ENCODE measurements at regions not wholly inside any gene's neighbourhood (a gene's known extent, or its start where the extent isn't known, plus 50 kb on each side); places are given as distances from the start of the nearest gene placed in this dataset.

DNA sequence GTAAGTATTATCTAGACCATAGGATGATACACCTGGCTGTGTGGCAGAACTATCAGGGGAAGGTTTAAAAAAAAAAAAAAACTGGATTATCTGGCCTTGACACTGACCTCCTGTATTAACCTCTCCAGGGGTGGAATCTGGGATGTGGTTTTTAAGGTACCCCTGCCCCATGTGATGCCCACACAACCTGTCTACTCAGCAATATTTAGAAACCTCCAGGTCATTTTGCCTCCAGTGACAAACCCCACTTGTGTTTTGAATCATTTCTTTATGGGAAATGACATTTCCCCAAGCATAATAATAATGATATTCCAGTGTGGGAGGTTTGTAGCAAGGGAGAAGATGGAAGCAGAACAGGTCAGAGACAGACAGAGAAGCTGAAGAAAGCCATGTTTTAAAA lies 179.1 kb downstream of the RSL24D1 start:
- no peak for DNase-seq

DNA sequence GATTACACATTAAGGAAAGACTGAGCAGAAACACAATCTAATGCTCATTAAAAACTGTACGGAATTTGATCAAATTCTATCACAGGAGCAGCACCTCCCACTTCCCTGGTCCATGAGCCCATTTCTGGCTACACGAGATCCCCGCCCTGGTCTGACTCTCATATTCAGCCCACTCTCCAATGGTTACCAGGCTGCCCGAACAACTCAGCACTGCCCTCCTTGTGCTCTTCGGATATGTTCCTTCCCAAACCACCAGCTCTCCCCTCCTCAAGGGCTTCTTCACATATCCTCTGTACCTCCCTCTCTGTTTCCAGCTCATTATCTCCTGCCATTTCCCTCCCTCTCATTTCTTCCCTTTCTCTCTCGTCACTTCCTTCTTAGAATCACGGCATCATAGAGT lies 180.5 kb downstream of the RSL24D1 start:
- DNase-seq, result no peak

DNA sequence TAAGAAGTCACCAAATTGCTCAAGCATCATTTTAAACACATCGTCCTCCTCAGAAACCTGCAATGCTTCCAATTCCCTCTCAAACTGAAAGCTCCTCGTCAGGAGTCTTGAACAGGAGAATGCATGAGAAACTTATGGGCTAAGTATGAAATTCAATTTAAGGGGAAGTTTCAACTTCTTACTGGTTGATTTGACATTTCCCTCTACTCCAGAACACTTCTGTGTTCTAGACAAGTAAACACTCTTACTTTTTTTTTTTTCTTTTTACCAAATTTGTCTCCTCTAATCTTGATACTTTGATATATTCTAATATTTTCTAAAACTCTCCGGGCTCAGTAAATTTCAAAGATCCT lies 181.7 kb downstream of the RSL24D1 start:
- DNase-seq, result no peak

DNA sequence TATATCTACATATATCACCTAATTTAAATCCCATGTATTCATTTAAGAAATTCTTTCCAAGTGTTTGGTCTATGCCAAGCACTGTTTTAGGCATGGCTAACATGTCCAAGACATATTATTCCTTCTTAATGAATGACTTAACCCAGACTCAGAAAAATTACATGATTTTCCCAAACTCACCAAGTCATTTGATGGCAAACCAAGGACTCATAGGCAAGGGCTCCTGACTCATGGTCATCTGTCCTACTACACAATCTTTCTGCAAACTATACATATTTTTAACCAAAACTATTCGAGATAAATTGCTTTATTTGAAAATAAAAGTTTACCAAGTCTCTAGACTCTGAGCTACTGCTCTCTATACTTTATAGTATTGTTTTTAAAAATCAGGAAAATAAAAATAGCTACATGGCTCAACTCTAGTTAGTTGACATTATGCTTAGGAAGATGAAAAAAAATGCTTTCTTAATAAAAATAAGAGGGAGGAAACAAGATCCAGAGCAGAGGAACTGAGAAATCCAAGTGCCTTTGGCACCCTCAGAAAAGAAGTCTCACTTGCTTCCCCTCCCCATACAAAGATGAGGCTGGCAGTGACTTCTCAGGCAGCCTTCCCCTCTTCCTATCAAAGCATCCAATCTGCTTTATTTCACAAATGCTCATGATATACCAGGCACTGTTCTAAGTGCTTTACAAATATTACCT lies 182.2 kb downstream of the RSL24D1 start:
- no peak for DNase-seq

DNA sequence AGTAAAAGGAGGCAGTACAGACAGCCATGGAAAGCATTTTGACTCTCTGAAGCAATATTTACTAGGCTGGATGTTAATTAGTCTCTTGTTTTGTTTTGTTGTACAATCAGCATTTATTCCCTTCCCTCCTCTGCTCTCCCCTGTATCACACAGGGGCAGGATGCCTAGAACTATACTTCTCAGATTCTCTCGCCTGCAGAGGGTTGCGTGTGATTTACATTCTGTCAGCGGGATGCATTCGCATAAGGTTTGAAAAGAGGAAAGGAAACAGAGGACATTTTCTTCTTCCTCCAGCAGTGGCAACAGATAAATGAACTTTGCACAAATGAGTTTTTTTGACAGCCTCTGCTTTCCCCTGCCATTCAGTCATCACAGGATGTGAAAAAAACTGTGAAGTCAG lies 188.3 kb downstream of the RSL24D1 start:
- no peak for DNase-seq

DNA sequence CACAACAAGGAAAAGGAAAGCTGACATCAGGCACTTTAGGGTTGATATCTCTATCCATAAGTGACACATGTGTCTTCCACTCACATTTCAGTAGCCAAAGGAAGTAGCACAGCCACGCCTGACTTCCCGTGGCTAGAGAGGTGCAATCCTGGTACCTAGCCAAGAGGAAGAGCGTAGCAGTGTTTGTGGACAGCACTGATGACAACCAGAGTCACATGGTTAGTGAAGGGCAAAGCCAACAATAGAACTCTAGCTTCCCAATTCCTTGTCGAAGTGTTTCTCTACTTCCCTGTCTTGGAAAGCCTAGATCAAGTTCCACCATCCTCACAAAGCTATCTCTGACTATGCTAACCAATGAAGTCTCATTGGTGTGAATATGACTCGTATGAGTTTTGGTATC lies 189.2 kb downstream of the RSL24D1 start:
- no peak for DNase-seq

DNA sequence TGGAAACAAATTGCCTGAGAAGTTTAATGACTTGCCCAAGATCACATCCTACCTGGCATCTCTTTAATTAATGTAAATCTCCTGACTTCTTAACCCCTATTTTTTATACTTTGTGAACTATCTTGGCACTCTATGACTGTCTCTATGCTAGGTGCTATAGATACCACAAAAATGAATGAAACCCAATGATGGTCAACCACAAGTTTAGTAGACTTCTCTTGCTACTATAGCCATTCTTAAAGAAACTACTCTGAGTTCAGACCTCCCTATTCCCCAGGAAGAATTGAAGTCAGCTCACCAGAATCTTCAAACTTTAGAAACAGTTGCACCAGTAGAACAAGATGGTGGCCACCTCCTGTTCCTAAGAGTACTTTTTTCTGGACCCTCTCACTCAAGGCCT lies 191.1 kb downstream of the RSL24D1 start:
- DNase-seq, result no peak

DNA sequence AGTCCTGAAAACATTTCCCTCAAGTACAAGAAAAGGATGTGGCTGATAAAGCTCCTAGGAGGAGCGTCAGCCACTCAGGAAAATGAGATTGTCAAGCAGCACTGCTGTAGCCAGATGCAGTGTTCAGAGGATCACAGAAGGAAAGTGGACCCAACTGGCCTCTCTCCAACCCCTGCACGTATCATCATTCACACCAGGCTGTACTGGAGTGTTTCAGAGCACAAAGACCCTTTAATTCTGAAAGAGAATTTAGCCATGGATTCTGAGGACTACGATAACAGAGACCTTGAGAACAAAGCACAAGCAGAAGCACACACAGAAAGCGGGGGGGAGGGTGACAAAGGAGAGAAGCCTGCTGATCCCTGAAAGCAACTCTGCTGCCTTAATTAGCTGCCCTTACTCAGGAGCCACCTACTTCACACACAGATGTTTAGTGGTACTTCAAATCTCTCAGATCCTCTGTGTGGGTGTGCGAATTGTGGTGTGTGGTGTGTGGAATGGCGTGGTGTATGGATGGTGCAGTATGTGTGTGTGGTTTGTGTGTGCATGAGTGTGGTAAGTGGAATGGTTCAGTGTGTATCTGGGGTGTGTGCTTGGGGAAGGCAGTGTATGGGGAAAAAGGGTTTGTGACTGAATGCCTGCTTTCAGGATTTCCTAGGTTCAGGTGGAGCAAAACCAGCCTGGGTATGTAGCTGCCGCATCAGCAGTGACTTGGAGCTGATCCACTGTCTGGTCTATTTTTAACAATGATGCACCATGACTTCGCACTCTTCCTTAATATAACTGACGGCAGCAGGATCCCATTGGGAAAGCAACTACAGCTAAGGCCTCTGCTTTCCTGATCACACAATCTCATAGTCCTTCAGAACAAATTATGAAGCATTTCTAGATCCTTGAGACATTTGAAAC lies 192.5 kb downstream of the RSL24D1 start:
- DNase-seq, result no peak

DNA sequence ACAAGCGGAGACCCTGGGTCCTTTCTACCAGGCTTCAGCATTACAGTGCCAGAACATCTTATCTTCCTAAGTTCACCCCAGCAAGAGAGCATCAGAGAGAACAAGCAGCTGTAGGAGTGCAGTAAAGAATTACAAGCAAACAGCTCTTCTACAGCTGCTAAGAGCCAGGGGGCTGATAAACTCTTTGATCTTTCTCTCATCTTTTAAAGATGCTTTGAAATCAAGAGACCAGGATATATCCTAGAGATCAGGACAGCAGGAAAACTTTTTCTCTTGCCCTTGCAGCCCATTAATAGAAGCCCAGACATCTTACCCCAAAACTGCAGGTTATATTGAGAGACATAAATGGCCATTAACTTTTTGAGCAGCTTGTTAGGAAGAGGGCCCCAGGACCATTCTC lies 198.1 kb downstream of the RSL24D1 start:
- no peak for DNase-seq

DNA sequence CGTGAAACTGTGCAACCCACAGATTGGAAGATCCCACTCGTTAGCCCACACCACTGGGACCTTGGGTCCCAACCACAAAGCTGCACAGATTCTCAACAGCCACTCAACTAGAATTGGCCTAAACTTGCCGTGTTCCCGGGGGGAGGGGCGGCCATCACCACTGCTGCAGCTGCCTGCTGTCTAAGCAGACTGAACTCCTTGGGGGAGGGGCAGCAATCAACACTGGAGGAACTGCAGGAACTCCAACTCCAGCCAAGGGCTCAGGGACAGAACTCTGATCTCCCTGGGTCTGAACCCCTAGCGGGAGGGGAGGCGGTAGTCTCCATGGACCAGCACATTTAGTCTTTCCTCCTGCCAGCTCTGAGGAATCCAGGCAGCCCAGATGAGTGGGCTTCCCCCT lies 205.9 kb downstream of the RSL24D1 start:
- no peak for DNase-seq

DNA sequence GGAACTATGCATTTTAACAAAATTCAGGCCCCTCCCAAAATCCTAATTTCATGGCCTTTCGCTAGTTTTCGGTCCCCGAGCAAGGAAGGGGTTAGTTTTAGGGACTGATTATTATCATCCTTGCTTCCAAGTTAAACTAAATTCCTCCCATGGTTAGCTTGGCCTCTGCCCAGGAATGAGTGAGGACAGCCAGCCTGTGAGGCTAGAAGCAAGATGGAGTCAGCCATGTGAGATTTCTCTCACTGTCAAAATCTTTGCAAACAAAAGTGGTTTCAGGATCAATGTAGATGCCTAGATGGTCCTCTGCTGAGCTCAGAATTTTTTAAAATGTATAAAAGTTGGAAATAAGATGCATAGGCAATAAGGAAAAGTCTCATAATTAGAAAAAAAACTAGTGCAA lies 208.9 kb downstream of the RSL24D1 start:
- DNase-seq, result no peak

DNA sequence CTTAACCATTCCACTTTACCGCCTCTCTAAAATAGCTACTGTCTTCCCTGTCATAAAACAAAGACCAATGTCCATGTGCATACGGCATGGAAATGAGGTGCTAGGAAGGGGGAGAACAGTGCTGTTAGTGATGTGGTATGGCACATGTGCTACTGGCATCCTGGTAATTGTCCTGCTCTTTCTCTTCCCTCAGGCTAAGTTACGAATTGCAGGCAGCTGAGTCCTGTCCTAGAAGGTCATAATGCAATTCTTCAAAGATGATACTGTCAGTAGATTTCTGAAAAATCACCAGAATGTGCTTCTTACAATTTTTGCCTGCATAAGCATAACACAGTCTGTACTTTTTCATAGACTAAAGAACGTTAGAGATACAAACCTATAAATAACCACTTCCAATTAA lies 216.8 kb downstream of the RSL24D1 start:
- no peak for DNase-seq

DNA sequence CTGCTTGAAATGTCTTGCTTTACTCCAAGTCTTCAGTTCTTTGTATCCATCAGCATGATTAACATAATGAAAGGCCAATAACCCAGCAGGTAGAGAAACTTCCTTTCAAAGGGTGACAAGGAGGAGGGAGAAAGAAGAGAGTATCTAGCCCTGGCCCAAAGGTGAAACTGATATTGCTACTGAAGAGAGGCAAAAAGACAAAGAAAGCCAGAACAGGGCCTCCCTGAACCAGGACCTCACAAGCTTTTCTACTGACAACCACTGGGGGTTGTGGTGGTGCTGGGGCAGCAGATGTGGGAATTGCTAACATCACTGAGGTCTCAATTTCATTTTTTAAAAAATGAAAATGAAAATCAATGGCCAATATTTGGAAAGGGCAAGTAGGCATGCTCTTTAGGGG lies 234.1 kb downstream of the RSL24D1 start:
- DNase-seq, result no peak

DNA sequence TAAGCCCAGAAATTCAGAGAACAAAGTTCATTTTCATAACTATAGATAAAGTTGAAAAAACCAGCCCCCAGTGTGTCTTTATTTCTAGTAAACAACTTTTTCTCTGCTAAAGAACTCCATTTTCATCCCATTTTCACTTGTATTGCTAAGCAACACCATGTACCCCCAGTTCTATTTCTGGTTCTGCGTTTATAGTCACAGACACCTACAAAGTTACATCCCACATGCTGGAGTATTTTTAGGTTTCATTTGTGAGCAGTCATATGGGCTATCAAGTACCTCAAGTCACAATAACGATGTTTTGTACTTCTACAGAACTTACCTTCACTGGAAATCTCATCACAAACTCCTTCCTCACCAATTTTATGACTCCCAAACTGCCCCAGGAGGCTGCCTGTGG lies 236.5 kb downstream of the RSL24D1 start:
- DNase-seq, result no peak

DNA sequence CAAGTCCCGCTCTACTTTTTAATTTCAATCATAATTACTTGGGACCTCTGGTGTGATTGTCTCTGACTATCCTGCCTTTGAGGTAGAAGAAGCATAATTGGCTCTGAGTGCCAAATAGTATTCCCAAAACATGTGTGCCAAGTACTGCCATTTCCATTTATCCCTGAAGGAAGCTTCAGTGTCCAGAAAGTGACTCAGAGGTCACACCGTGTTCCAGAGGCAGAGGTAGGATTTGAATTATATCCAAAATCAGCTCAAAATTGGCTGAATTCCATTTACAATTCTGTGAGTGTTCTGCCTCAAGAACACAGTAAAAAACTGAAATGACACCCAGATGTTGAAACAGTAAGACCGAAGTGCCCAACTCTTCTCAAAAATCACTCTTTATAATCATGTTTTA lies 255.3 kb downstream of the RSL24D1 start:
- no peak for DNase-seq

DNA sequence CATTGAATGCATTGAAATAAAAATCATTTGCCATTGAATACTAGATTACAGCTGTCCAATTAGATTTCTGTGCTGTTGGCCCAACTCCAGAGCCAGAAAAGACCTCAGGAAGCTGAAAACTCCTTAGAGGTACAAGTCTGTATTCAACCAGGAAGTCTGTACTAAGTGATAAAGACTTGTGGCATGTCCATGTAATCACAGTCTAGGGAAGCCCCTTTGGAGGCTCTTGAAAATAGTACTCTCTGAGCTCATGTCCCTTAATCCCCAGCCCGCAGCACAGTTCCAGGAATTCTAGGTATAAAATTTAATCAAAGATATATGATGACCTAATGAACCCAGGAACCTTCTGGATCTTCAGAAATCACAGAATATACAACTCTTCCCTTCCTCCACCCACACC lies 279.4 kb downstream of the RSL24D1 start:
- no peak for DNase-seq

DNA sequence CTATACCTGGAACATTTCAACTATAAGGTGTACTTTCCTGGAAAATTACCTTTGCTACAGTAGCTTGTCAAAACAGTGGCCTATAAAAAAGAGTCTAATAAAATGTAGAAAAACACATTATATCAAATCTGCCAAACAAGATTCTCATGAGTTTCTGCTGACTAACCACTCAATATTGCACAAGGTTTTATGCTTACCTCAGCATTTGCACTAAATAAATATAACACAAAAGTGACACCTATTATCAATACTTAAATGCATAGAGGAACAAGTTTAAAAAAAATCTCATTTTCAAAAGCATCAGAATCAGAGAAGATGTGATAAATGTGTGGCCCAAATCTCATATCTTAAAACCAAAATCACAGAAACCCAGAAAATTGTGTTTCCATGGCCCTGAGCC lies 281.4 kb downstream of the RSL24D1 start:
- no peak for DNase-seq

DNA sequence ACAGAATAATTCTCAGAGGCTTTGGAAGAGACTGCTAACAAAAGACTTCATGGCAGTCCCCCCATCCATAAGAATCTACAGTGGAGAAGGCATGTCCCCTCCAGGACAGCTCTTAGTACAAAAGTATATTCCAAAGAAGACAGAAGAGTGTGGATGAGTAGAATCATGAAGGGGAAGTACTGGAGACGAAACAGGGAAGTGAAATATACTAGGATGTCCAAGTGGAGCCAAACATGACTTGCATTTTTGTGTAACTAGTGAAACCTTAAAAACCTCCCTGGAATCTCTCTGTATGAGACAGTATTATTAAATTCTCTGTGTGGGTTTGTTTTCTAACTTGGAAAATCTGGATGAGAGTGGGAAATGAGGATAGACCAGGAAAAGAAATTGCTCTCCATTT lies 312.4 kb downstream of the RSL24D1 start:
- DNase-seq, result no peak

DNA sequence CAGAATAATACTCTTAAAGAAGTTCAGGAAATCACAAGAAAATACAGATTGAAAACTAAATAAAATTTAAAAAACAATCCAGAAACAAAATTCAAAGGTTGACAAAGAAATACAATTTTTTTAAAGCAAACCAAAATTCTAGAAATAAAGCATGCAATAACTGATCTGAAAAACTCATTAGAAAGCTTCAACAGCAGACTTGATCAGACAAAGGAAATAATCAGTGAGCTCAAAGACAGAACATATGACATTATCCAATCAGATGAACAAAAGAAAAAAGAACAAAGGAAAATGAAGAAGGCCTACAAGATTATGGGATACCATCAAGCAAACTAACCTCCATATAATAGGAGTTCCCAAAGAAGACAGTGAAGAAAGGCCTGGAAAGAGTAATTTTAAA lies 336.8 kb downstream of the RSL24D1 start:
- no peak for DNase-seq

DNA sequence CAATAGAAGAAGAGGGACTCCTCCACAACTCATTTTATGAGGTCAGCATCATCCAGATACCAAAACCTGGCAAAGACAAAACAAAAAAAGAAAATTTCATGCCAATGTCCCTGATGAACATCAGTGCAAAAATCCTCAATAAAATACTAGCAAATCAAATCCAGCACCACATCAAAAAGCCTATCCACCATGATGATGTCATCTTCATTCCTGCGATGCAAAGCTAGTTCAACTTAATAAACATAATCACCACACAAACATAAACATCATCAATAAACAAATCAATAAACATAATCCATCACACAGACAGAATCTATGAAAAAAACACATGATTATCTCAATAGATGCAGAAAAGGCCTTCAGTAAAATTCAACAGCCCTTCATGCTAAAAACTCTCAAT lies 342.1 kb downstream of the RSL24D1 start:
- DNase-seq, result no peak

DNA sequence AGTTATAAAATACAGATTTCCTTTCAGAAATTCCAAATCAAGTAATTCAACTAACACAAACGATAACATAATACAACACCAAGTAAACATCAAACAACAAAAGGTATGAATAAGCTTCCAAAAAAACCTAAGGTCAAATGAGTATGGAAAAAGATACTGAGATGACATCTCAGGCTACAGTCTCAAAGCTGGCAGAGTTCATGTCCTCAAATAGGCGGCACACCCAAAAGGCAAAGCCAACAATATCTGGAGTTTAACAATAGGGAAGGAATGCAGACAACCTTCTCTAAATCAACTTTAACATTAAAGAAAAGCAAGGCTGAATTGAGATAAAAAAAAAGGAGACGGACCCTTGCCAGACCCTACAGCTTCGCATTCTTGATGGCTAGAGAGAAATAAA lies 346.6 kb downstream of the RSL24D1 start:
- DNase-seq, result no peak

DNA sequence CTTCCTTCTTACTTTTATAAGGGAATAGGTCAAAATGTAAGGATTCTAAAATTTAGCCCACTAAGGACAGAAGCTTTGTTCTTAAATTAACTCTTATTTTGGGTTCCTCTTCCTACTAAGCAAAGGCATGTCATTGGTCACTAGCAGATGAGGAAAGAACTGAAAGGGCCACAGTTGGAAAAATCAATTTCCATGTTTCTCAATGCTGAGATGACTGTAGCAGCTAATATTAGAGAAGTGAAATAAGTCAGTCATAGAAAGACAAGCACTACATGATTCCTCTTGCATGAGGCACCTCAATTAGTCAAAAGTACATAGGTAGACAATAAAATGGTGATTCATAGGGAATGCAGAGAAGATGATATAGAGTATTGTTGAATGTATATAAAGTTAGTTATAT lies 353.7 kb downstream of the RSL24D1 start:
- no peak for DNase-seq

DNA sequence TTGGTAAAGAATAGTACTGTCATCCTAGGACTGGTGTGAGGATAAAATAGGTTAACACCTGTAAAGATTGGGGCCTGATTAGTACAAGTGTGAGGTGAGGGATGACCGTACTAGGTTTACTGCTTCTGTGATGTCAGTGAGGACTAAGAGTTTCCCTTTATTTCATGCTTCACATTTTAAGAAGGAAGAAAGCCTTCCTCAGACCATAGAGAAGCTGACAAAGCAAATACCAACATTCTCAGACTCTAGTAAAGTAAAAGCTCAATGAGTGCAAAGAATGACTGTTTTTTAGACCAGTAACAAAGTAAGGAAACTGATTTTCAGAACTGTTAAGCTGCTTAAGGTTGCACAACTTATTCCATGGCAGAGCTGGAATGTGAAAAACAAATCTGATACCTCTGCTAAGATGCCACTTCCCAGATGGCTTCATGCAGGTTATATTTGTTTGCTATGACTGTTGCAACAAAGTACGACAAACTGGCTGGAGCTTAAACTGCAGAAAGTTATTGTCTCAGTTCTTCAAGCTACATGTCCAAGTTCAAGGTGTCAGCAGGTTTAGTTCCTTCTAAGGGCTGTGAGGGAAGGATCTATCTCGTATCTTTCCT lies 354.9 kb downstream of the RSL24D1 start:
- DNase-seq, result no peak
